GM23338 (cell line): ENCODE measurements at regions not wholly inside any gene's neighbourhood (a gene's known extent, or its start where the extent isn't known, plus 50 kb on each side); places are given as distances from the start of the nearest gene placed in this dataset.

Experiments used
- ATAC-seq: fragments of 200-7000 bp; cut with Tn5 transposase; 3 replicates; pipeline ENCODE4 v1.9.1; 2020
- DNase-seq: peaks from one replicate; pipeline ENCODE4 v3.0.0-alpha.2; 2015; ENCODE audit warnings: low spot score
- H2AFZ ChIP-seq: fragments of 200-600 bp; sonication (generic); 2 replicates; pipeline ENCODE4 v1.8.0; 2016; ENCODE audit warnings: antibody characterized with exemption, mild to moderate bottlenecking, moderate library complexity
- H3F3A ChIP-seq: fragments of 200-600 bp; sonication (generic); replicated peaks from 2 replicates; pipeline ENCODE4 v1.8.0; 2017; ENCODE audit warnings: antibody characterized with exemption, mixed run types, low read depth
- H3K27ac ChIP-seq: fragments of 200-600 bp; sonication (generic); 2 replicates; pipeline ENCODE4 v1.6.1; 2016; ENCODE audit warnings: low read depth
- H3K27me3 ChIP-seq: fragments of 200-600 bp; sonication (generic); 2 replicates; pipeline ENCODE4 v1.8.0; 2016; ENCODE audit warnings: mild to moderate bottlenecking, mixed run types, moderate library complexity; ENCODE audit not compliant: insufficient read depth
- H3K36me3 ChIP-seq: fragments of 200-600 bp; sonication (generic); 2 replicates; pipeline ENCODE4 v1.8.0; 2016; ENCODE audit warnings: mild to moderate bottlenecking; ENCODE audit not compliant: insufficient read depth
- H3K4me1 ChIP-seq: fragments of 200-600 bp; sonication (generic); 2 replicates; pipeline ENCODE4 v1.8.0; 2016; ENCODE audit warnings: mild to moderate bottlenecking, moderate library complexity; ENCODE audit not compliant: insufficient read depth
- H3K4me2 ChIP-seq: fragments of 200-600 bp; sonication (generic); 2 replicates; pipeline ENCODE4 v1.7.1; 2017; ENCODE audit warnings: mixed run types
- H3K4me3 ChIP-seq: fragments of 200-600 bp; sonication (generic); 2 replicates; pipeline ENCODE4 v1.6.1; 2016; ENCODE audit warnings: mixed run types
- H3K79me2 ChIP-seq: fragments of 200-600 bp; sonication (generic); replicated peaks from 2 replicates; pipeline ENCODE4 v1.8.0; 2017; ENCODE audit warnings: mild to moderate bottlenecking; ENCODE audit not compliant: insufficient read depth
- H3K9me2 ChIP-seq: fragments of 200-600 bp; sonication (generic); 2 replicates; pipeline ENCODE4 v1.8.0; 2017; ENCODE audit not compliant: insufficient read depth
- H4K20me1 ChIP-seq: fragments of 200-600 bp; sonication (generic); replicated peaks from 2 replicates; pipeline ENCODE4 v1.8.0; 2017; ENCODE audit warnings: mild to moderate bottlenecking; ENCODE audit not compliant: insufficient read depth
- H3K27ac Mint-ChIP-seq: 2 replicates; pipeline ENCODE4 v1.8.0; 2020; ENCODE audit warnings: inconsistent platforms, mild to moderate bottlenecking, moderate library complexity, mixed read lengths
- H3K27me3 Mint-ChIP-seq: 3 replicates; pipeline ENCODE4 v1.8.0; 2022; ENCODE audit warnings: low read depth, mild to moderate bottlenecking, moderate library complexity, mixed read lengths, inconsistent platforms; ENCODE audit not compliant: insufficient read depth, poor library complexity
- H3K36me3 Mint-ChIP-seq: 3 replicates; pipeline ENCODE4 v1.8.0; 2021; ENCODE audit warnings: low read depth, mild to moderate bottlenecking, inconsistent platforms, moderate library complexity, mixed read lengths
- H3K4me1 Mint-ChIP-seq: 3 replicates; pipeline ENCODE4 v1.8.0; 2020; ENCODE audit warnings: mild to moderate bottlenecking, inconsistent platforms, mixed read lengths
- H3K4me3 Mint-ChIP-seq: 3 replicates; pipeline ENCODE4 v1.8.0; 2021; ENCODE audit warnings: moderate library complexity, mild to moderate bottlenecking, inconsistent platforms, mixed read lengths
- H3K9me3 Mint-ChIP-seq: 3 replicates; pipeline ENCODE4 v1.8.0; 2020; ENCODE audit warnings: moderate library complexity, mild to moderate bottlenecking, inconsistent platforms, mixed read lengths
- CREB1 ChIP-seq: fragments of 250-450 bp; sonication (Bioruptor Pico); IDR thresholded peaks from 2 replicates; pipeline ENCODE4 v1.5.0; 2020; ENCODE audit warnings: low read depth, mild to moderate bottlenecking, moderate library complexity
- CTCF ChIP-seq, 2 experiments: fragments of 200-600 bp in 1 of 2; sonication (generic) in 1 of 2; conservative IDR thresholded peaks; 2 replicates each; pipeline versions ENCODE4 v1.5.1 to v1.6.1; 2016 to 2017; ENCODE audit warnings: antibody characterized with exemption in 2 of 2, low read depth in 2 of 2, mild to moderate bottlenecking in 2 of 2, moderate library complexity in 1 of 2
- EZH2 ChIP-seq: fragments of 200-600 bp; sonication (generic); IDR thresholded peaks from one replicate; pipeline ENCODE4 v1.8.0; 2017; ENCODE audit warnings: antibody characterized with exemption, mild to moderate bottlenecking, low read depth; ENCODE audit not compliant: unreplicated experiment
- EZH2phosphoT487 ChIP-seq: fragments of 200-600 bp; sonication (generic); IDR thresholded peaks from one replicate; pipeline ENCODE4 v1.8.1; 2018; ENCODE audit warnings: antibody characterized with exemption; ENCODE audit not compliant: unreplicated experiment
- JUNB ChIP-seq: IDR thresholded peaks from one replicate; pipeline ENCODE4 v1.6.1; 2016; ENCODE audit warnings: antibody characterized with exemption; ENCODE audit not compliant: unreplicated experiment
- NANOG ChIP-seq: IDR thresholded peaks from 2 replicates; pipeline ENCODE4 v1.6.1; 2016; ENCODE audit warnings: antibody characterized with exemption, borderline replicate concordance
- POLR2AphosphoS5 ChIP-seq: IDR thresholded peaks from 2 replicates; pipeline ENCODE4 v1.6.1; 2016; ENCODE audit warnings: antibody characterized with exemption, low read depth
- ZNF114 ChIP-seq: fragments of 250-450 bp; sonication (Bioruptor Pico); IDR thresholded peaks from 2 replicates; pipeline ENCODE4 v1.5.0; 2020; ENCODE audit warnings: mild to moderate bottlenecking, moderate library complexity
- ZNF331 ChIP-seq: fragments of 250-450 bp; sonication (Bioruptor Pico); IDR thresholded peaks from 2 replicates; pipeline ENCODE4 v1.5.0; 2020; ENCODE audit warnings: low read depth, mild to moderate bottlenecking, moderate library complexity
- ZNF462 ChIP-seq: fragments of 250-450 bp; sonication (Bioruptor Pico); IDR thresholded peaks from 2 replicates; pipeline ENCODE4 v1.5.0; 2020; ENCODE audit warnings: mild to moderate bottlenecking, moderate library complexity
- TF ChIP-seq, protein P1 (sequence below): IDR thresholded peaks from one replicate; pipeline ENCODE4 v1.6.1; 2018; ENCODE audit warnings: antibody characterized with exemption; ENCODE audit not compliant: unreplicated experiment

DNA sequence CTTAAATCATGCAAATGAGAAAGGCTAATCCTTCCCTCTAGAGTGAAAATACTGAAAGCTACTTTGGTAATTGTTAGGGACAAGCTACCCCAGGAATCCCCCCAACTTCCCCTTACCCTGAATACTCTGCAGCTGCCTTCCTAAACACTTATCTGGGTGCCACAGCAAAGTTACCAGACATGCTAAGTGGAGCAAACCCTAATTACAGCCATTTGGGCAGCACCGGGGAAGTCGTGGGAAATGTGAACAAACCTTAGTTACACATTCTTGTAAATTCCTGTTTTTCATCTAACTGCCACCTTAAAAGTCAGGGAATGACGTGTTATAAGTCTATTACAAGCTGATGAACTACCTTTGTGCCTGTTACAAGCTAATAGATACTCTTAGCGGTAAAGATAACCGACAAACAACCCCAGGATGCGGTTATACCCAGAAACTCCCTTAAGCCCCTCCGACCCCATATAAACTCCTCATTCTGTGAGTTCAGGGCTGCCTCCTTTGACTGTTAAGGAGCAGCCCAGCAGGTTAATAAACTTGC is 66.0 kb upstream of the PLAC8 start:
- Histone ChIP-seq H3K4me3 (no peak overlapping the region), H3K4me1 (no peaks in the 10 kb centered on the region), H3K9me2 (no peaks in the 10 kb centered on the region), H3K4me2 (no peak overlapping the region), H3K27me3 (no peaks in the 10 kb centered on the region), H3K79me2 (no peaks in the 10 kb centered on the region), H3F3A (no peaks in the 10 kb centered on the region), H4K20me1 (no peaks in the 10 kb centered on the region), H2AFZ (no peak overlapping the region), H3K27ac (no peak overlapping the region), H3K36me3 (no peaks in the 10 kb centered on the region)
- no peaks in the 10 kb centered on the region; the same call in 2 of the 3 replicates for H3K4me1 Mint-ChIP-seq
- ATAC-seq (no peak), DNase-seq (no peak)
- TF ChIP-seq POLR2AphosphoS5 (no peak), ZNF114 (CRISPR knock-in tag) (no peak), EZH2 (no peak)
- peaks cover 29% of the 10 kb centered on the region for H3K9me3 Mint-ChIP-seq
- H3K27ac Mint-ChIP-seq: no peak overlapping the region
- H3K27me3 Mint-ChIP-seq: no peaks in the 10 kb centered on the region
- peaks cover 21% of the 10 kb centered on the region; the same call in 2 of the 3 replicates for H3K36me3 Mint-ChIP-seq
- no peak overlapping the region for H3K4me3 Mint-ChIP-seq

GRCh38 chr4:83179205-83179604 is 64.7 kb upstream of the PLAC8 start:
- H3K9me2 ChIP-seq: no peaks in the 10 kb centered on the region
- H3K36me3 Mint-ChIP-seq: peaks cover 19% of the 10 kb centered on the region; the same call in 2 of the 3 replicates
- H4K20me1 ChIP-seq: no peaks in the 10 kb centered on the region
- H2AFZ ChIP-seq: no peak overlapping the region
- no peaks in the 10 kb centered on the region for H3K4me1 ChIP-seq
- H3K4me1 Mint-ChIP-seq: no peaks in the 10 kb centered on the region; the same call in 2 of the 3 replicates
- no peak overlapping the region for H3K4me3 ChIP-seq
- no peaks in the 10 kb centered on the region for H3K79me2 ChIP-seq
- DNase-seq (no peak), ATAC-seq (no peak)
- no peaks in the 10 kb centered on the region for H3F3A ChIP-seq
- H3K4me2 ChIP-seq: no peak overlapping the region
- H3K27me3 ChIP-seq: no peaks in the 10 kb centered on the region
- H3K27ac ChIP-seq: no peak overlapping the region
- no peak overlapping the region for H3K27ac Mint-ChIP-seq
- H3K36me3 ChIP-seq: no peaks in the 10 kb centered on the region
- no peak overlapping the region for H3K4me3 Mint-ChIP-seq
- H3K9me3 Mint-ChIP-seq: peaks cover 26% of the 10 kb centered on the region
- H3K27me3 Mint-ChIP-seq: no peaks in the 10 kb centered on the region
- TF ChIP-seq JUNB (no peak), ZNF331 (no peak), CTCF (conservative IDR thresholded peaks at IDR 0.05; ENCODE audit: low read depth in 2 of 2) (no peak), POLR2AphosphoS5 (no peak), ZNF462 (CRISPR knock-in tag) (no peak), NANOG (no peak), CREB1 (CRISPR knock-in tag) (no peak), EZH2phosphoT487 (no peak), EZH2 (no peak)
- TF ChIP-seq, protein P1, sequence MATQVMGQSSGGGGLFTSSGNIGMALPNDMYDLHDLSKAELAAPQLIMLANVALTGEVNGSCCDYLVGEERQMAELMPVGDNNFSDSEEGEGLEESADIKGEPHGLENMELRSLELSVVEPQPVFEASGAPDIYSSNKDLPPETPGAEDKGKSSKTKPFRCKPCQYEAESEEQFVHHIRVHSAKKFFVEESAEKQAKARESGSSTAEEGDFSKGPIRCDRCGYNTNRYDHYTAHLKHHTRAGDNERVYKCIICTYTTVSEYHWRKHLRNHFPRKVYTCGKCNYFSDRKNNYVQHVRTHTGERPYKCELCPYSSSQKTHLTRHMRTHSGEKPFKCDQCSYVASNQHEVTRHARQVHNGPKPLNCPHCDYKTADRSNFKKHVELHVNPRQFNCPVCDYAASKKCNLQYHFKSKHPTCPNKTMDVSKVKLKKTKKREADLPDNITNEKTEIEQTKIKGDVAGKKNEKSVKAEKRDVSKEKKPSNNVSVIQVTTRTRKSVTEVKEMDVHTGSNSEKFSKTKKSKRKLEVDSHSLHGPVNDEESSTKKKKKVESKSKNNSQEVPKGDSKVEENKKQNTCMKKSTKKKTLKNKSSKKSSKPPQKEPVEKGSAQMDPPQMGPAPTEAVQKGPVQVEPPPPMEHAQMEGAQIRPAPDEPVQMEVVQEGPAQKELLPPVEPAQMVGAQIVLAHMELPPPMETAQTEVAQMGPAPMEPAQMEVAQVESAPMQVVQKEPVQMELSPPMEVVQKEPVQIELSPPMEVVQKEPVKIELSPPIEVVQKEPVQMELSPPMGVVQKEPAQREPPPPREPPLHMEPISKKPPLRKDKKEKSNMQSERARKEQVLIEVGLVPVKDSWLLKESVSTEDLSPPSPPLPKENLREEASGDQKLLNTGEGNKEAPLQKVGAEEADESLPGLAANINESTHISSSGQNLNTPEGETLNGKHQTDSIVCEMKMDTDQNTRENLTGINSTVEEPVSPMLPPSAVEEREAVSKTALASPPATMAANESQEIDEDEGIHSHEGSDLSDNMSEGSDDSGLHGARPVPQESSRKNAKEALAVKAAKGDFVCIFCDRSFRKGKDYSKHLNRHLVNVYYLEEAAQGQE: no peak
